ENCODE measurements at regions not wholly inside any gene's neighbourhood (a gene's known extent, or its start where the extent isn't known, plus 50 kb on each side); places are given as distances from the start of the nearest gene placed in this dataset.
A peak's percentile ranks its signal among the peaks of the same experiment; 100 is the strongest.

DNA sequence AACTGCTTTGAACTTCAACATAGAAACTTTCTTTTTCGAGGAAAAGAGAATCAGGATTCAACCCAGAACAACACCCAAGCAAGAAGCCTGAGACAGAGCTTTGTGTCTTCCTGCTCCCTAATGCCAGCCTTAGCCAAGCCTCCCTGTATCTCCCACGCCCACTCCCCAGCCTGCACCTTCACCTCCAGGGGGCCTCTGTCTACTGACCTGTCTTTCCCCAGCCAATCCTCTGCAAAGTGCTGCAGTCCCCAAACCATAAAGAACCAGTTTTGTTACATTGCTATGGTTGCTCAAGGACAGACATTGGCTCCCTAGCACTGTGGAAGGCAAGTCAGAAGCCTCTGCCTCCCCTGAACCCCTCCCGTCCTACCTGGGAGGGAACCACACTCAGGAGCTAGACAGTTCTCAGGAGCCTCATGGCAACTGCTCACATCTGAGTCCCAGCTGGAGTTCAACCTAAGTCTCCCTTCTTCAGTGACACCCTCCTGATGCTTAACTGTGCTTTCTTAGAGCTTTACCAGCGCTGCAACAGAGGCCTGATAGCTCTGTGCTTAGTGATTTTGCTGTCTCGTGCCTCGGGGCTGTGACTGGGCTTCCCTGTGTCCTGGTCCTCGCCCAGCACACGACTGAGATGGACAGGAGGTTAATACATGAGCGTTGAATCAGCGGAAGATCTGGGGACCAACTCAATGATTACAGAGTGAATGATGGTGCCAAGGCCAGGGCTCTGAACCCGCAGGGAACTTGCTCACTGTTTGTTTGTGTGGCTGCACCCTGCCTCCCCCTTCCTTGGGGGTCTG lies 101.5 kb upstream of the DUSP22 start:
- Mint-ChIP-seq H3K9me3 (ENCODE audit: unreplicated experiment) (no peaks in the 10 kb centered on the region), H3K27me3 (ENCODE audit: insufficient read depth, unreplicated experiment) (no peaks in the 10 kb centered on the region), H3K27ac (ENCODE audit: low read depth, unreplicated experiment) (no peak overlapping the region), H3K4me1 (ENCODE audit: insufficient read depth, unreplicated experiment) (peaks cover 18% of the 10 kb centered on the region), H3K36me3 (ENCODE audit: insufficient read depth, unreplicated experiment) (no peaks in the 10 kb centered on the region), H3K4me3 (ENCODE audit: unreplicated experiment) (no peak overlapping the region)
- intact Hi-C loops (cut with micrococcal nuclease): no loop called here
- CTCF ChIA-PET: interaction anchor here (0.6 to 2.0 kb wide), 6 partner anchors 27 to 1195 kb away, joined by 3 to 10 read pairs (median 3); no protein-coding TSS in a partner anchor
- DNase-seq (ENCODE audit: unreplicated experiment): peak; percentile 42
- no TSS peak for BruUV-seq (replicated peaks)
- no peak for TF ChIP-seq CTCF (IDR thresholded peaks at IDR 0.05; ENCODE audit: unreplicated experiment)
- POLR2A ChIA-PET: no interaction called here

DNA sequence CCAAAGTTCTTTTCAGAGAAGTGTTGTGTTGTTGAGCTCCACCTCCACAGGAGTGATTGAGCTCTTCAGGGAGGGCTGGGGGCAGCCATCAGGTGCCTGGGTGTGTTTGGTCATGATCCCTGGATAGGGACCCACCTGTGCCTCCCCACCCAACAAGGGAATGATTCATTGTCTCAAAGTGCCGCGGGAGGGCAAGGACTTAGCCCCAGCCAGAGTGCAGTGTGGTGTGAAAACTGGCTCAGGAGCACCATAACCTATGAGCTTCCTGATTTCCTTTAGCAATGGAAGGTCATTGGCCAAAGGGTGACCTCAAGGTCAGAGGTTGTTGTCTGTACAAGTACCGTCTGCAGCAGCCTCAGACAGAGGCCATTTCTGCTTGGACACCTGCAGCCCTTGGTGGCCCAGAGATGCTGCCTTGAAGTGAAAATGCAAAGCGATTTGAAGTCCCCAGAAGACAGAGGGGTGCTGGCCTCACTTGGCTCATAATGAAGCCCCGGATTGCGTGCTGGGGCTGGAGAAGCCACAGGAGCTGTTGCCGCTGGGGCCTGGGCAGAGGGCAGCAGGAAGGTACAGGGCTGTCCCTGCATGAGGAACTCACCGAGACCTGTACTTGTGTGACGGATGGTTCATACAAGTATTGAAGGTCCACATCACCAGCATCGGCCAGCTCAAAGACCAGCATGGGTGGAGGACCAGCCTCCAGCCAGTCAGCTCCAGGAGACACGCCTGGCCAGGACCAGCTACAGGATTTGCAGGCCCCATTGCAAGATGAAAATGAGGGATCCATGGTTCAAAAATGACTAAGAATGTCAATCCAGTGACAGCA lies 100.6 kb upstream of the DUSP22 start:
- ChIA-PET CTCF (interaction anchor here (0.6 to 1.6 kb wide), 5 partner anchors 23 to 1195 kb away, joined by 3 to 4 read pairs (median 3); no protein-coding TSS in a partner anchor), POLR2A (no interaction called here)
- no peaks in the 10 kb centered on the region for H3K36me3 Mint-ChIP-seq (ENCODE audit: insufficient read depth, unreplicated experiment)
- H3K27ac Mint-ChIP-seq (ENCODE audit: low read depth, unreplicated experiment): no peak overlapping the region
- intact Hi-C loops (cut with micrococcal nuclease): no loop called here
- no peaks in the 10 kb centered on the region for H3K9me3 Mint-ChIP-seq (ENCODE audit: unreplicated experiment)
- TF ChIP-seq CTCF (IDR thresholded peaks at IDR 0.05; ENCODE audit: unreplicated experiment): no peak
- no peak for DNase-seq (ENCODE audit: unreplicated experiment)
- no peaks in the 10 kb centered on the region for H3K27me3 Mint-ChIP-seq (ENCODE audit: insufficient read depth, unreplicated experiment)
- no peak overlapping the region for H3K4me3 Mint-ChIP-seq (ENCODE audit: unreplicated experiment)
- peaks cover 18% of the 10 kb centered on the region for H3K4me1 Mint-ChIP-seq (ENCODE audit: insufficient read depth, unreplicated experiment)
- no TSS peak for BruUV-seq (replicated peaks)

DNA sequence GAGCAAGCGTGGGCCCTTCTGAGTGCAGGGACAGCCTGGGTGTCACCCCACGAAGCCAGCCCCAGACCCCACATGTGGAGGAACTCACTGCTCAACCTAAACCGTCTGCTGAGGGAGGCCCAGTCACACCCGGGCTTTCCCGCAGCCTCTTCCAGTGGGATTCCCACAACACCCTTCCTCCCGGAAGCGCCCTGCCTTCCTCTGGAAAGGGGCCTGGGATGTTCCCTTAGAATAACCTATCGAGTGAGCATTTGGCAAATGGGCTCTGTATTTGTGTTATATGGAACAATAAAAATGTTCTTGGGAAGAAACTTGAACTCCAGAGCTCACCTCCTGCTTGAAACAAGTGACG lies 100.0 kb upstream of the DUSP22 start:
- H3K4me3 Mint-ChIP-seq (ENCODE audit: unreplicated experiment): no peak overlapping the region
- ChIA-PET POLR2A (no interaction called here), CTCF (interaction anchor here (0.6 to 1.2 kb wide), 4 partner anchors 22 to 480 kb away, joined by 3 to 4 read pairs (median 3); no protein-coding TSS in a partner anchor)
- H3K36me3 Mint-ChIP-seq (ENCODE audit: insufficient read depth, unreplicated experiment): no peaks in the 10 kb centered on the region
- no peaks in the 10 kb centered on the region for H3K9me3 Mint-ChIP-seq (ENCODE audit: unreplicated experiment)
- H3K27ac Mint-ChIP-seq (ENCODE audit: low read depth, unreplicated experiment): no peak overlapping the region
- no peak for DNase-seq (ENCODE audit: unreplicated experiment)
- no peak for TF ChIP-seq CTCF (IDR thresholded peaks at IDR 0.05; ENCODE audit: unreplicated experiment)
- H3K27me3 Mint-ChIP-seq (ENCODE audit: insufficient read depth, unreplicated experiment): no peaks in the 10 kb centered on the region
- intact Hi-C loops (cut with micrococcal nuclease): no loop called here
- BruUV-seq (replicated peaks): no TSS peak
- peaks cover 18% of the 10 kb centered on the region for H3K4me1 Mint-ChIP-seq (ENCODE audit: insufficient read depth, unreplicated experiment)

DNA sequence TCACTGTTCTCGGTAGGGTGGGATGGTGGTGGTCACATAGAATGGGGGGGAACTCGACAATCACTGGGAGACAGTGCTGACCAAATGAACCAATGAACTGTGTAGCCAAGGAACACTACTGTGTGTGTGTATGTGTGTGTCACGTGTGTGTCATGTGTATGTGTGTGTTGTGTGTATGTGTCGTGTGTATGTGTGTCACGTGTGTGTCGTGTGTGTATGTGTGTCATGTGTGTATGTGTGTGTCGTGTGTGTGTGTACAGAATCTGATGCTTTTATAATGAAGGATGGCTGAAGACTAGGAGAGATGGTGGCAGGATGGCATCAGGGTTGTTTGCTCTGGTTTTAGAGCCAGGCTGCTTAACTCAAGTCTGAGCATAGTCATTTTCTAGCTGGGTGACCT lies 99.1 kb upstream of the DUSP22 start:
- no peak for DNase-seq (ENCODE audit: unreplicated experiment)
- peaks cover 18% of the 10 kb centered on the region for H3K4me1 Mint-ChIP-seq (ENCODE audit: insufficient read depth, unreplicated experiment)
- POLR2A ChIA-PET: no interaction called here
- H3K27ac Mint-ChIP-seq (ENCODE audit: low read depth, unreplicated experiment): no peak overlapping the region
- H3K27me3 Mint-ChIP-seq (ENCODE audit: insufficient read depth, unreplicated experiment): no peaks in the 10 kb centered on the region
- H3K4me3 Mint-ChIP-seq (ENCODE audit: unreplicated experiment): no peak overlapping the region
- TF ChIP-seq CTCF (IDR thresholded peaks at IDR 0.05; ENCODE audit: unreplicated experiment): no peak
- BruUV-seq (replicated peaks): no TSS peak
- no peaks in the 10 kb centered on the region for H3K36me3 Mint-ChIP-seq (ENCODE audit: insufficient read depth, unreplicated experiment)
- intact Hi-C loops (cut with micrococcal nuclease): no loop called here
- CTCF ChIA-PET: no interaction called here
- H3K9me3 Mint-ChIP-seq (ENCODE audit: unreplicated experiment): no peaks in the 10 kb centered on the region

Measured in MCF 10A (cell line).